Fibroblast of pulmonary artery (primary cell): ENCODE measurements at regions not wholly inside any gene's neighbourhood (a gene's known extent, or its start where the extent isn't known, plus 50 kb on each side); places are given as distances from the start of the nearest gene placed in this dataset.

Experiments used
- DNase-seq: peaks from one replicate; pipeline ENCODE4 v3.0.0-alpha.2; 2010; ENCODE audit warnings: low read depth
- H3K4me3 ChIP-seq: replicated peaks from 2 replicates; pipeline ENCODE4 v1.5.1; 2011; ENCODE audit warnings: low read depth, mild to moderate bottlenecking, control low read depth, low read length, moderate library complexity
- TF ChIP-seq, protein P1 (sequence below): IDR thresholded peaks from 2 replicates; pipeline ENCODE4 v1.5.1; 2011; ENCODE audit warnings: mild to moderate bottlenecking, control low read depth, low read length, inconsistent platforms; ENCODE audit errors: missing control alignments

DNA sequence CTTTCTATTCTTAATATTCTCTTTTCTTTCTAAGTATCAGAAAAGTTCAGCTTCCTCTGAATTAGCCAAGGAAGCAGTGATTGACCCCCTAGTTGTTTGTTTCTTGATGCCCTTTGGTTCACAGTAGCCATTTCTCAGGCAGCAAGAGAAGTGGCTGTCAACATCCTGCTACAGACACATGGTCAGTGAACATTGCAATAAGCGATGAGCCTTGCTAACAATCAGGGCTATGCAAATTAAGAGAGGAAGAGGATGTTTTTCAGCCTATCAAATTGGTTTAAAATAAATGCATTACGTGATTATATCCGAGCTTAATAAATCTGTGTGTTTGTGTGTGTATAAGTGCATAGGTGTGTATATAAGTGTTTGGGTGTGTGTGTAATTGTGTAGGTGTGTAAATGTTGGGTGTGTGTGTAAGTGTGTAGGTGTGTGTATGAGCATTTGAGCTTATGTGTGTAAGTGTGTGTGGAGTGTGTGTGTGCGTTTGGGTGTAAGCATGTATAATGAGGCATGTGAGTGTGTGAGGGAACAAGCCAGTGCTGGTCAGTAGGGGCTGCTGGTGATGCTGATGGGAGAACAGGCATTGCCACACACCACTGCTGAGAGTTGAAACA, 78.1 kb upstream of the XCR1 start:
- no peak for DNase-seq
- TF ChIP-seq, protein P1, sequence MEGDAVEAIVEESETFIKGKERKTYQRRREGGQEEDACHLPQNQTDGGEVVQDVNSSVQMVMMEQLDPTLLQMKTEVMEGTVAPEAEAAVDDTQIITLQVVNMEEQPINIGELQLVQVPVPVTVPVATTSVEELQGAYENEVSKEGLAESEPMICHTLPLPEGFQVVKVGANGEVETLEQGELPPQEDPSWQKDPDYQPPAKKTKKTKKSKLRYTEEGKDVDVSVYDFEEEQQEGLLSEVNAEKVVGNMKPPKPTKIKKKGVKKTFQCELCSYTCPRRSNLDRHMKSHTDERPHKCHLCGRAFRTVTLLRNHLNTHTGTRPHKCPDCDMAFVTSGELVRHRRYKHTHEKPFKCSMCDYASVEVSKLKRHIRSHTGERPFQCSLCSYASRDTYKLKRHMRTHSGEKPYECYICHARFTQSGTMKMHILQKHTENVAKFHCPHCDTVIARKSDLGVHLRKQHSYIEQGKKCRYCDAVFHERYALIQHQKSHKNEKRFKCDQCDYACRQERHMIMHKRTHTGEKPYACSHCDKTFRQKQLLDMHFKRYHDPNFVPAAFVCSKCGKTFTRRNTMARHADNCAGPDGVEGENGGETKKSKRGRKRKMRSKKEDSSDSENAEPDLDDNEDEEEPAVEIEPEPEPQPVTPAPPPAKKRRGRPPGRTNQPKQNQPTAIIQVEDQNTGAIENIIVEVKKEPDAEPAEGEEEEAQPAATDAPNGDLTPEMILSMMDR, result no peak
- no peak overlapping the region for H3K4me3 ChIP-seq

DNA sequence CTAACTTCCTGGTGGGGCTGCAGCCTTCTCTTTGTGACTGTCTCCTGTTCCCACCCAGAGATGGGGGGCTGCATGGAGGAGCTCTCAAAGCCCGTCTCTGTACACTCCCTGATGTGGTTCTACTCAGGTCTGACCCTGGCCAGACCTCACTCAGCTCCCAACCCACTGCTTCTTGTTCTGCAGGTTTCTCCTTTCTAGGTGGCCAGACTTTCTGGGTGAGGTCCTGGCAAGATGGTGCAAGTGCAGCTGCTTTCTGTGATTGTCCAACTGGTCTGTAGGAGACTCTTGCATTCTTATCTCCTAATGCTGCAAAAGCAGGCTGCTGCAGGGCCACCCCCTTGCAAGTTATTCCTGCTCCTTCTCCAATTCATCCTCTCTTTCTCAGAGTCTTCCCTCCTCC, 77.4 kb upstream of the XCR1 start:
- TF ChIP-seq, protein P1, result no peak
- DNase-seq, result no peak
- H3K4me3 ChIP-seq, result no peak overlapping the region

DNA sequence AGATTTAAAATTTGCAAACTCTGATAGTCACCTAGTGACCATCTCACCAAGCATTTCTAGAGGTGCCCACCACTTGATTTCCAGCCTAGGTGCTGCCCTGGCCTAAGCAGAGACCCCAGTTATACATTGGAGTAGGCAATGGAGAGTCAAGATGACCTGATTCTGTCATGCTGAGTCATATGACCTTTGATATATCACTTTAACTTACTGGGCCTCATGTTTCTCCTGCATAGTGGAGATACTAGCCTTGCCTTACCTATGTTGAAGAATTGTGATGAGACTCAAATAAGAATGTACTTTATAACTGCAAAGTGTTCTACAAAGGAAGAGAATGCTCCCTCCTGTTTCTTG, 75.5 kb upstream of the XCR1 start:
- TF ChIP-seq, protein P1, result no peak
- no peak overlapping the region for H3K4me3 ChIP-seq
- no peak for DNase-seq

DNA sequence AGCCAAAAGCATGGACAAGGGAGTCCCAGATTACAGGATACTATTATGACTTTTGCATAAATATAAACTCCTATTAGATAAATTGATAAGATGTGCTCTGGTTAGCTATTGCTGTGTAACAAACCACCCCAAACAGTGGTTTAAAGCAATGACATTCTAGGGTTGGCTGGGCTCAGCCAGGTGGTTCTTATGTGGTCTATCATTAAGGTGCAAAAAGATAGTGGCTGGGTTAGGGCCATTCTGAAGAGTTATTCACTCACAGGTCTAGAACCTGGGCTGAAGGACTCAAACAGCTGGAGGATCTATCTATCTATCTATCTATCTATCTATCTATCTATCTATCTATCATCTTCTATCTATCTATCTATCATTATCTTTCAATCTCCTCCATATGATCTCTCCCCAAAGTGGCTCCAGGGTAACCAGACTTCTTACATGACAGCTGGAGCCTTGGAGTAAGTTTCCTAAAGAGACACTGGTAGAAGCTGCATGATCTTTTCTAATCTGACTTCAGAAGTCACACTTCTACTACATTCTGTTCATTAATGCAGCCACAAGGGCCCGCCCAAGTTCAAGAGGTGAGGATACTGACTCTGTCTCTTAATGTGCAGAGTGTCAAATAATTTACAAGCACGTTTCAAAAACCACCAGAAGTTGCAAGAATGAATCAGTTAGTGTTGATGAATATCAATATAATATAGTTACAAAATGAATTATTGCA, 74.9 kb upstream of the XCR1 start:
- no peak for DNase-seq
- TF ChIP-seq, protein P1, result no peak

DNA sequence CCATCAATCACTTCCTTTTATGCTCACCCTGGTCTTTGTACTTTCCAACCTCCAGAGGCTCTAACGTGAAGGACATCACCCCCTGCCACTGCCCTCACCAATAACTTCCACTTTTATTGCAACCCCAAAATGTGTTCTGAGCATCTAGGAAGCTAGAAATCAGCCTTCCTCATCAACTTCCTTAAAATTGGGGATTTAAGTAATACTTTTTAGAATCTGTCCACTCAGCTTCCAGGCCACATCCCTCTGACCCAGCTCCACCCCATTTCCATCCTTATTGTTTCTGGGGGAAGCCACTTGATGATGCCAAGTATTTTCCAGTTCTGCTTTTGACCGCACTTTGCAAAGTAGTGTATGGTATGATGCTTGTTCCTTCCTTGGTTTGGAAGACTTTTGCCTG, 73.5 kb upstream of the XCR1 start:
- no peak overlapping the region for H3K4me3 ChIP-seq
- no peak for DNase-seq
- TF ChIP-seq, protein P1, result no peak

More for the DNA sequence above, 74.9 kb upstream of the XCR1 start:
- H3K4me3 ChIP-seq, result no peak overlapping the region

DNA sequence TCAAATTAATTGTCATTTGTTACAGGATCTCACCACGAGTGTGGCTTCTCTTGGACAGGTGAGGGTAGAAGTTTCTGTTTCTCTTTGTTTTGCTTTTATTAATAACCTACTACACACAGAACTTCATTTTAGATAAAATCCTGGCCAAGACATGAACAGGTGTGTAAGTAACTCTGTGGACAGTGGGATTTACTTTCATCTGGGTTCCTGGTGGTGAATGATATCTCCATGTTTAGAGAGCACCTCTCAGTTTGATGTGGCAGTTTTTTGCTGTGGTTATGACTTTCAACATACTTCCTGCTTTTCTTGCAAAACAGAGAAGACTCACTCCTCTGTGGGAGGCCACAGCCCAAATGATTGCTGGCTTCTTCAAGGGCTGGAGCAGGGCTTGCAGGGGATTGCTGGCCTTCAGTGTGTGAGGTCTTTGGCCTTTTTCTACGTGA, 71.1 kb upstream of the XCR1 start:
- TF ChIP-seq, protein P1, result no peak
- DNase-seq, result peak; percentile 70
- no peak overlapping the region for H3K4me3 ChIP-seq
